ENCODE measurements at regions not wholly inside any gene's neighbourhood (a gene's known extent, or its start where the extent isn't known, plus 50 kb on each side); places are given as distances from the start of the nearest gene placed in this dataset.

- peaks cover 0 to 19% (median 3%) of the 10 kb centered on the region in 4 donors for H3K4me1 ChIP-seq
- DNase-seq (ENCODE audit: low spot score in 2 of 2), result no peak
- no peaks in the 10 kb centered on the region for H3K27me3 ChIP-seq
- no peak overlapping the region for H3K4me3 ChIP-seq
- 93 to 94% methylated on average over 2 of the region's 2 CpGs for WGBS, 2 donors
- H3K9me3 ChIP-seq, result peaks cover 0 to 13% (median 0%) of the 10 kb centered on the region in 4 donors
- TF ChIP-seq POLR2A (IDR thresholded peaks at IDR 0.05), result no peak
- TF ChIP-seq CTCF (IDR thresholded peaks at IDR 0.05), result no peak
- no peak for TF ChIP-seq EP300 (IDR thresholded peaks at IDR 0.05)
- H3K27ac ChIP-seq, result no peak overlapping the region
- peaks cover 0 to 9% (median 0%) of the 10 kb centered on the region in 3 donors for H3K36me3 ChIP-seq
These were observed 98.2 kb downstream of the AHR start for GRCh38 chr7:17396692-17397091.

GRCh38 chr7:17401791-17402627, 103.6 kb downstream of the AHR start:
- Histone ChIP-seq H3K4me3 (no peak overlapping the region), H3K27me3 (no peaks in the 10 kb centered on the region), H3K36me3 (no peaks in the 10 kb centered on the region), H3K27ac (no peak overlapping the region), H3K9me3 (no peaks in the 10 kb centered on the region), H3K4me1 (peaks cover 0 to 35% (median 7%) of the 10 kb centered on the region in 4 donors)
- no peak for DNase-seq (ENCODE audit: low spot score in 2 of 2)
- TF ChIP-seq EP300 (IDR thresholded peaks at IDR 0.05) (no peak), POLR2A (IDR thresholded peaks at IDR 0.05) (no peak), CTCF (IDR thresholded peaks at IDR 0.05) (no peak)
- WGBS, 2 donors, result 78 to 87% methylated on average over 6 of the region's 6 CpGs

GRCh38 chr7:17402628-17403278, 104.3 kb downstream of the AHR start:
- Histone ChIP-seq H3K4me1 (peaks cover 0 to 43% (median 8%) of the 10 kb centered on the region in 4 donors), H3K27ac (no peak overlapping the region), H3K36me3 (no peaks in the 10 kb centered on the region), H3K4me3 (no peak overlapping the region), H3K9me3 (no peaks in the 10 kb centered on the region), H3K27me3 (no peaks in the 10 kb centered on the region)
- TF ChIP-seq POLR2A (IDR thresholded peaks at IDR 0.05), result no peak
- no peak for TF ChIP-seq CTCF (IDR thresholded peaks at IDR 0.05)
- TF ChIP-seq EP300 (IDR thresholded peaks at IDR 0.05), result no peak
- 80 to 81% methylated on average over 9 of the region's 9 CpGs for WGBS, 2 donors
- no peak for DNase-seq (ENCODE audit: low spot score in 2 of 2)

- Histone ChIP-seq H3K36me3 (no peaks in the 10 kb centered on the region), H3K27me3 (no peaks in the 10 kb centered on the region), H3K27ac (no peak overlapping the region), H3K4me3 (no peak overlapping the region), H3K4me1 (peaks cover 0 to 55% (median 14%) of the 10 kb centered on the region in 4 donors), H3K9me3 (no peaks in the 10 kb centered on the region)
- no peak for DNase-seq (ENCODE audit: low spot score in 2 of 2)
- TF ChIP-seq POLR2A (IDR thresholded peaks at IDR 0.05) (no peak), CTCF (IDR thresholded peaks at IDR 0.05) (no peak), EP300 (IDR thresholded peaks at IDR 0.05) (no peak)
- WGBS, 2 donors, result 68 to 71% methylated on average over 3 of the region's 3 CpGs
These were observed 105.6 kb downstream of the AHR start for GRCh38 chr7:17404006-17404405.

GRCh38 chr7:17405786-17406185, 107.3 kb downstream of the AHR start:
- no peak for DNase-seq (ENCODE audit: low spot score in 2 of 2)
- Histone ChIP-seq H3K9me3 (no peaks in the 10 kb centered on the region), H3K36me3 (no peaks in the 10 kb centered on the region), H3K27ac (peak overlapping the region in 2 of 4 donors; percentile 77 to 81), H3K4me1 (peaks cover 0 to 47% (median 11%) of the 10 kb centered on the region in 4 donors), H3K4me3 (no peak overlapping the region), H3K27me3 (no peaks in the 10 kb centered on the region)
- WGBS, 2 donors, result 54 to 56% methylated on average over 8 of the region's 8 CpGs
- TF ChIP-seq EP300 (IDR thresholded peaks at IDR 0.05), result no peak
- no peak for TF ChIP-seq CTCF (IDR thresholded peaks at IDR 0.05)
- no peak for TF ChIP-seq POLR2A (IDR thresholded peaks at IDR 0.05)

All from tibial nerve (tissue), 4 donors.